HL-60 (cell line): ENCODE measurements at regions not wholly inside any gene's neighbourhood (a gene's known extent, or its start where the extent isn't known, plus 50 kb on each side); places are given as distances from the start of the nearest gene placed in this dataset.

Source experiments
- DNase-seq, 2 experiments: peaks; one replicate each; pipeline ENCODE4 v3.0.0-alpha.2; 2010 to 2020; ENCODE audit warnings: low read depth in 1 of 2, low spot score in 1 of 2
- H3K27ac ChIP-seq: fragments of 250-450 bp; sonication (Bioruptor Pico); replicated peaks from 2 replicates; pipeline ENCODE4 v1.5.1; 2020; ENCODE audit warnings: mild to moderate bottlenecking, moderate library complexity
- H3K27me3 ChIP-seq: fragments of 250-450 bp; sonication (Bioruptor Pico); 2 replicates; pipeline ENCODE4 v1.5.1; 2021; ENCODE audit warnings: mild to moderate bottlenecking, moderate library complexity; ENCODE audit not compliant: insufficient read depth, poor library complexity, severe bottlenecking
- H3K4me3 ChIP-seq: replicated peaks from 2 replicates; pipeline ENCODE4 v1.5.1; 2011; ENCODE audit warnings: mild to moderate bottlenecking, control low read depth, low read length; ENCODE audit not compliant: insufficient read depth
- GABPA ChIP-seq: IDR thresholded peaks from 2 replicates; pipeline ENCODE4 v1.6.1; 2012; ENCODE audit warnings: low read depth
- POLR2AphosphoS5 ChIP-seq: IDR thresholded peaks from 2 replicates; pipeline ENCODE4 v1.6.1; 2012; ENCODE audit warnings: low read depth
- REST ChIP-seq: IDR thresholded peaks from 2 replicates; pipeline ENCODE4 v1.6.1; 2012; ENCODE audit warnings: low read depth; ENCODE audit not compliant: insufficient replicate concordance
- SPI1 ChIP-seq: IDR thresholded peaks from 2 replicates; pipeline ENCODE4 v1.6.1; 2012; ENCODE audit warnings: low read depth, mild to moderate bottlenecking, borderline replicate concordance
- TF ChIP-seq, protein P1 (sequence below): IDR thresholded peaks from one replicate; pipeline ENCODE4 v1.5.1; 2011; ENCODE audit warnings: low read length, control low read depth, inconsistent platforms; ENCODE audit not compliant: insufficient read depth

DNA sequence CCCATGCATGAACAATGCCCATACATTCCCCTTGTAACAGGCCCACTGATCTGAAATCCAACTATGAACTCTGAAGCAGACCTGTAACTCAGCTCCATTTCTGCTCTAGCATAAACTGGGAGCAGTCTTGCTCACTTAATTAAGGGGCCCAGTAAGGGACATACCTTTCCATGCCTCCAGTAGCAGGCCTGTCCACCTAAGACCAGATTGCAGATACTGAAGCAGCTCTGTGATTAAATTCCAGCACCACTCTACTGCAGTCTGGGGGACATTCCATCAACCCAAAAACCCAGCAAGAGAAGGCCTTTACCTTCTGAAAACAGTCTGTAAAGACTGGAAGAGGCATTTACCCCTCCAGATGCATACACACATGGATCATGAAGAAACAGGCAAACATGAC is 162.0 kb upstream of the NEIL3 start:
- no peak for DNase-seq
- H3K4me3 ChIP-seq: no peak overlapping the region
- H3K27me3 ChIP-seq: no peaks in the 10 kb centered on the region
- no peak for TF ChIP-seq GABPA
- no peak for TF ChIP-seq REST
- no peak overlapping the region for H3K27ac ChIP-seq

DNA sequence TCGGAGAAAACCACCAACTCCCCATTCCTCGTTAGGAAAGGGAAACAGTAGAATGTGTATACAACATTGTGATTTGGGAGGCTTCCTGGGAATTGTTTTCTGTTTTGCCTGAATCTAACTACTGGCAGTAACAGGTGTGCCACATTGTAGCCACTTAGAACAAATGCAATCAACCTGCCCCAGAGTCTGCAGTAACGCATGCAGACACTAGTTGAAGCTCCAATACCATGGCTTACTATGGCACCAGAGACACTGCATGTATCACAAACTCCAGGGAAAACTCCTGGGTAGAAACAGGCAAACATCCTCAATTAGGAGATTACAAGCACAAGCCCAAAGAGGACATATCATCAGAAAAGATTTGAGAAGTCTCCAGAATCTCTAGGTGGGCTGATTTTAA is 154.2 kb upstream of the NEIL3 start:
- no peaks in the 10 kb centered on the region for H3K27me3 ChIP-seq
- H3K27ac ChIP-seq: no peak overlapping the region
- DNase-seq: no peak
- no peak overlapping the region for H3K4me3 ChIP-seq
- no peak for TF ChIP-seq SPI1
- TF ChIP-seq POLR2AphosphoS5: no peak
- TF ChIP-seq REST: no peak
- TF ChIP-seq, protein P1, sequence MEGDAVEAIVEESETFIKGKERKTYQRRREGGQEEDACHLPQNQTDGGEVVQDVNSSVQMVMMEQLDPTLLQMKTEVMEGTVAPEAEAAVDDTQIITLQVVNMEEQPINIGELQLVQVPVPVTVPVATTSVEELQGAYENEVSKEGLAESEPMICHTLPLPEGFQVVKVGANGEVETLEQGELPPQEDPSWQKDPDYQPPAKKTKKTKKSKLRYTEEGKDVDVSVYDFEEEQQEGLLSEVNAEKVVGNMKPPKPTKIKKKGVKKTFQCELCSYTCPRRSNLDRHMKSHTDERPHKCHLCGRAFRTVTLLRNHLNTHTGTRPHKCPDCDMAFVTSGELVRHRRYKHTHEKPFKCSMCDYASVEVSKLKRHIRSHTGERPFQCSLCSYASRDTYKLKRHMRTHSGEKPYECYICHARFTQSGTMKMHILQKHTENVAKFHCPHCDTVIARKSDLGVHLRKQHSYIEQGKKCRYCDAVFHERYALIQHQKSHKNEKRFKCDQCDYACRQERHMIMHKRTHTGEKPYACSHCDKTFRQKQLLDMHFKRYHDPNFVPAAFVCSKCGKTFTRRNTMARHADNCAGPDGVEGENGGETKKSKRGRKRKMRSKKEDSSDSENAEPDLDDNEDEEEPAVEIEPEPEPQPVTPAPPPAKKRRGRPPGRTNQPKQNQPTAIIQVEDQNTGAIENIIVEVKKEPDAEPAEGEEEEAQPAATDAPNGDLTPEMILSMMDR: no peak
- no peak for TF ChIP-seq GABPA

- no peak overlapping the region for H3K4me3 ChIP-seq
- no peak overlapping the region for H3K27ac ChIP-seq
- no peaks in the 10 kb centered on the region for H3K27me3 ChIP-seq
- TF ChIP-seq, protein P1: no peak
- TF ChIP-seq REST (no peak), POLR2AphosphoS5 (no peak), GABPA (no peak), SPI1 (no peak)
- no peak for DNase-seq
These were observed 150.1 kb upstream of the NEIL3 start for GRCh38 chr4:177159600-177159999.

GRCh38 chr4:177161781-177162180 is 147.9 kb upstream of the NEIL3 start:
- no peaks in the 10 kb centered on the region for H3K27me3 ChIP-seq
- DNase-seq: no peak
- no peak overlapping the region for H3K4me3 ChIP-seq
- TF ChIP-seq GABPA (no peak), POLR2AphosphoS5 (no peak), SPI1 (no peak), REST (no peak)
- TF ChIP-seq, protein P1: no peak
- no peak overlapping the region for H3K27ac ChIP-seq
